OCI-LY3 (cell line): ENCODE measurements at regions not wholly inside any gene's neighbourhood (a gene's known extent, or its start where the extent isn't known, plus 50 kb on each side); places are given as distances from the start of the nearest gene placed in this dataset.
A peak's percentile ranks its signal among the peaks of the same experiment; 100 is the strongest.

ENCODE experiments used
- EZH2phosphoT487 ChIP-seq: fragments of 200-600 bp; shearing (Covaris generic); IDR thresholded peaks from 2 replicates; pipeline ENCODE4 v1.6.1; 2018; ENCODE audit warnings: antibody characterized with exemption, mixed run types, low read depth
- TF ChIP-seq, protein P1 (sequence below): fragments of 200-600, 300-600 bp; sonication (generic); IDR thresholded peaks from 2 replicates; pipeline ENCODE4 v1.5.1; 2014; ENCODE audit warnings: antibody characterized with exemption, low read length, low read depth

DNA sequence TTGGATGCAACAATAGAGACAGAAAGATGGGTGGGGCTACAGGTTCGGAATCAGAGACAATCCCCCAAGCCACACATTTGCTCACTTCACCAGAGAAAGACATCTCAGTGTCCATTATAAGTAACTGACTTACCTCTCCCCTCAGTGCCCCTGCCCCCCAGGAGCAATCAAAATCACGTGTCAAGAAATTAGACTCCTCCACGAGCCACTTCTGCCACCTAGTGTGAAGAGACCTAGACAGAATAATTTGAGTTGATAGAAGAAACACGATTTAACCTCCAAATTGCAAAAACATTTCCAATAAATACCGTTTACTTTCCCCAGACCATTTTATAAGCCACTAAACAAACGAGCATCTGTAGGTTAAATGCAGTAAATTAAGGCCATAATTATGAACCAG is 123.2 kb downstream of the SLC30A10 start:
- TF ChIP-seq, protein P1, sequence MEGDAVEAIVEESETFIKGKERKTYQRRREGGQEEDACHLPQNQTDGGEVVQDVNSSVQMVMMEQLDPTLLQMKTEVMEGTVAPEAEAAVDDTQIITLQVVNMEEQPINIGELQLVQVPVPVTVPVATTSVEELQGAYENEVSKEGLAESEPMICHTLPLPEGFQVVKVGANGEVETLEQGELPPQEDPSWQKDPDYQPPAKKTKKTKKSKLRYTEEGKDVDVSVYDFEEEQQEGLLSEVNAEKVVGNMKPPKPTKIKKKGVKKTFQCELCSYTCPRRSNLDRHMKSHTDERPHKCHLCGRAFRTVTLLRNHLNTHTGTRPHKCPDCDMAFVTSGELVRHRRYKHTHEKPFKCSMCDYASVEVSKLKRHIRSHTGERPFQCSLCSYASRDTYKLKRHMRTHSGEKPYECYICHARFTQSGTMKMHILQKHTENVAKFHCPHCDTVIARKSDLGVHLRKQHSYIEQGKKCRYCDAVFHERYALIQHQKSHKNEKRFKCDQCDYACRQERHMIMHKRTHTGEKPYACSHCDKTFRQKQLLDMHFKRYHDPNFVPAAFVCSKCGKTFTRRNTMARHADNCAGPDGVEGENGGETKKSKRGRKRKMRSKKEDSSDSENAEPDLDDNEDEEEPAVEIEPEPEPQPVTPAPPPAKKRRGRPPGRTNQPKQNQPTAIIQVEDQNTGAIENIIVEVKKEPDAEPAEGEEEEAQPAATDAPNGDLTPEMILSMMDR: peak; percentile 95
- TF ChIP-seq EZH2phosphoT487: no peak
